ENCODE measurements at regions not wholly inside any gene's neighbourhood (a gene's known extent, or its start where the extent isn't known, plus 50 kb on each side); places are given as distances from the start of the nearest gene placed in this dataset.
A peak's percentile ranks its signal among the peaks of the same experiment; 100 is the strongest.

- TF ChIP-seq CSRNP3 (CRISPR knock-in tag; IDR thresholded peaks at IDR 0.05) (no peak), ARNTL (CRISPR knock-in tag; IDR thresholded peaks at IDR 0.05; ENCODE audit: borderline replicate concordance, low read depth) (no peak), OSR1 (CRISPR knock-in tag; IDR thresholded peaks at IDR 0.05) (no peak), ZNF70 (CRISPR knock-in tag; IDR thresholded peaks at IDR 0.05) (no peak), ZNF8 (CRISPR knock-in tag; IDR thresholded peaks at IDR 0.05) (no peak), ZNF565 (CRISPR knock-in tag; conservative IDR thresholded peaks at IDR 0.05; ENCODE audit: low read depth) (no peak)
These were observed 186.4 kb downstream of the GATA3 start (continued) for GRCh38 chr10:8240861-8241260.

- TF ChIP-seq RARB (CRISPR knock-in tag; IDR thresholded peaks at IDR 0.05) (no peak), SNAI2 (CRISPR knock-in tag; IDR thresholded peaks at IDR 0.05) (no peak), ZNF70 (CRISPR knock-in tag; IDR thresholded peaks at IDR 0.05) (no peak), ZFP3 (CRISPR knock-in tag; IDR thresholded peaks at IDR 0.05) (no peak), ESRRG (CRISPR knock-in tag; IDR thresholded peaks at IDR 0.05) (no peak), TCF4 (CRISPR knock-in tag; IDR thresholded peaks at IDR 0.05; ENCODE audit: borderline replicate concordance) (no peak), POU6F1 (CRISPR knock-in tag; IDR thresholded peaks at IDR 0.05; ENCODE audit: borderline replicate concordance, low read depth) (no peak), TOX (CRISPR knock-in tag; IDR thresholded peaks at IDR 0.05; ENCODE audit: borderline replicate concordance) (no peak), PPARA (CRISPR knock-in tag; IDR thresholded peaks at IDR 0.05; ENCODE audit: borderline replicate concordance) (no peak)
- ATAC-seq = no peak
These were observed 187.9 kb downstream of the GATA3 start for GRCh38 chr10:8242295-8242872.

- ATAC-seq = peak; percentile 36; the same call in 1 of the 3 replicates
- no peak for TF ChIP-seq CSRNP3 (CRISPR knock-in tag; IDR thresholded peaks at IDR 0.05)
- peak; percentile 65; the same call in 1 of the 2 replicates for TF ChIP-seq TCF4 (CRISPR knock-in tag; IDR thresholded peaks at IDR 0.05; ENCODE audit: borderline replicate concordance)
- TF ChIP-seq ISL1 (CRISPR knock-in tag; IDR thresholded peaks at IDR 0.05) = peak; percentile 51
- peak; percentile 71; the same call in 1 of the 2 replicates for TF ChIP-seq TSHZ2 (CRISPR knock-in tag; IDR thresholded peaks at IDR 0.05)
- no peak for TF ChIP-seq ZFP30 (CRISPR knock-in tag; IDR thresholded peaks at IDR 0.05)
- no peak for TF ChIP-seq CSDC2 (CRISPR knock-in tag; IDR thresholded peaks at IDR 0.05)
- TF ChIP-seq ZNF565 (CRISPR knock-in tag; conservative IDR thresholded peaks at IDR 0.05; ENCODE audit: low read depth) = no peak
These were observed 190.8 kb downstream of the GATA3 start for GRCh38 chr10:8245131-8245813.

GRCh38 chr10:8245814-8246142 is 191.3 kb downstream of the GATA3 start:
- TF ChIP-seq POU6F1 (CRISPR knock-in tag; IDR thresholded peaks at IDR 0.05; ENCODE audit: borderline replicate concordance, low read depth) (no peak), ZNF8 (CRISPR knock-in tag; IDR thresholded peaks at IDR 0.05) (no peak), ZFP3 (CRISPR knock-in tag; IDR thresholded peaks at IDR 0.05) (no peak), ARNTL (CRISPR knock-in tag; IDR thresholded peaks at IDR 0.05; ENCODE audit: borderline replicate concordance, low read depth) (no peak), CREB5 (CRISPR knock-in tag; IDR thresholded peaks at IDR 0.05; ENCODE audit: low read depth) (no peak), GLIS3 (CRISPR knock-in tag; IDR thresholded peaks at IDR 0.05) (no peak), OSR1 (CRISPR knock-in tag; IDR thresholded peaks at IDR 0.05) (no peak), ESRRG (CRISPR knock-in tag; IDR thresholded peaks at IDR 0.05) (no peak), ZNF565 (CRISPR knock-in tag; conservative IDR thresholded peaks at IDR 0.05; ENCODE audit: low read depth) (no peak), SNAI2 (CRISPR knock-in tag; IDR thresholded peaks at IDR 0.05) (no peak), ZC3H10 (CRISPR knock-in tag; IDR thresholded peaks at IDR 0.05) (no peak), BACH2 (CRISPR knock-in tag; IDR thresholded peaks at IDR 0.05; ENCODE audit: borderline replicate concordance) (no peak), TOX (CRISPR knock-in tag; IDR thresholded peaks at IDR 0.05; ENCODE audit: borderline replicate concordance) (no peak), CSRNP3 (CRISPR knock-in tag; IDR thresholded peaks at IDR 0.05) (no peak), RARB (CRISPR knock-in tag; IDR thresholded peaks at IDR 0.05) (no peak)

More at GRCh38 chr10:8245814-8246142, 191.3 kb downstream of the GATA3 start:
- ATAC-seq = no peak
